ENCODE measurements at regions not wholly inside any gene's neighbourhood (a gene's known extent, or its start where the extent isn't known, plus 50 kb on each side); places are given as distances from the start of the nearest gene placed in this dataset.

GRCh38 chr12:17304503-17305347 lies 698.8 kb upstream of the LMO3 start:
- no peak for TF ChIP-seq TAF1 (IDR thresholded peaks at IDR 0.05; ENCODE audit: low read depth)
- TF ChIP-seq MXI1 (conservative IDR thresholded peaks at IDR 0.05; ENCODE audit: poor library complexity, severe bottlenecking), result no peak
- no peak for TF ChIP-seq RAD21 (conservative IDR thresholded peaks at IDR 0.05)
- no peak for TF ChIP-seq SMC3 (conservative IDR thresholded peaks at IDR 0.05; ENCODE audit: poor library complexity)
- TF ChIP-seq, protein P1, sequence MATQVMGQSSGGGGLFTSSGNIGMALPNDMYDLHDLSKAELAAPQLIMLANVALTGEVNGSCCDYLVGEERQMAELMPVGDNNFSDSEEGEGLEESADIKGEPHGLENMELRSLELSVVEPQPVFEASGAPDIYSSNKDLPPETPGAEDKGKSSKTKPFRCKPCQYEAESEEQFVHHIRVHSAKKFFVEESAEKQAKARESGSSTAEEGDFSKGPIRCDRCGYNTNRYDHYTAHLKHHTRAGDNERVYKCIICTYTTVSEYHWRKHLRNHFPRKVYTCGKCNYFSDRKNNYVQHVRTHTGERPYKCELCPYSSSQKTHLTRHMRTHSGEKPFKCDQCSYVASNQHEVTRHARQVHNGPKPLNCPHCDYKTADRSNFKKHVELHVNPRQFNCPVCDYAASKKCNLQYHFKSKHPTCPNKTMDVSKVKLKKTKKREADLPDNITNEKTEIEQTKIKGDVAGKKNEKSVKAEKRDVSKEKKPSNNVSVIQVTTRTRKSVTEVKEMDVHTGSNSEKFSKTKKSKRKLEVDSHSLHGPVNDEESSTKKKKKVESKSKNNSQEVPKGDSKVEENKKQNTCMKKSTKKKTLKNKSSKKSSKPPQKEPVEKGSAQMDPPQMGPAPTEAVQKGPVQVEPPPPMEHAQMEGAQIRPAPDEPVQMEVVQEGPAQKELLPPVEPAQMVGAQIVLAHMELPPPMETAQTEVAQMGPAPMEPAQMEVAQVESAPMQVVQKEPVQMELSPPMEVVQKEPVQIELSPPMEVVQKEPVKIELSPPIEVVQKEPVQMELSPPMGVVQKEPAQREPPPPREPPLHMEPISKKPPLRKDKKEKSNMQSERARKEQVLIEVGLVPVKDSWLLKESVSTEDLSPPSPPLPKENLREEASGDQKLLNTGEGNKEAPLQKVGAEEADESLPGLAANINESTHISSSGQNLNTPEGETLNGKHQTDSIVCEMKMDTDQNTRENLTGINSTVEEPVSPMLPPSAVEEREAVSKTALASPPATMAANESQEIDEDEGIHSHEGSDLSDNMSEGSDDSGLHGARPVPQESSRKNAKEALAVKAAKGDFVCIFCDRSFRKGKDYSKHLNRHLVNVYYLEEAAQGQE (IDR thresholded peaks at IDR 0.05; ENCODE audit: borderline replicate concordance), result no peak
- TF ChIP-seq POLR2AphosphoS5 (IDR thresholded peaks at IDR 0.05), result no peak
- no peak for TF ChIP-seq EZH2 (IDR thresholded peaks at IDR 0.05; ENCODE audit: borderline replicate concordance, insufficient read depth, low read length, poor library complexity, severe bottlenecking)
- no peak for TF ChIP-seq CTCF (IDR thresholded peaks at IDR 0.05; ENCODE audit: poor library complexity, severe bottlenecking)
- Histone ChIP-seq H4K20me1 (ENCODE audit: insufficient read depth) (no peaks in the 10 kb centered on the region), H3K27me3 (ENCODE audit: insufficient read depth, low read depth, low read length) (no peaks in the 10 kb centered on the region), H3K9me3 (ENCODE audit: low read length) (no peaks in the 10 kb centered on the region), H3K9ac (ENCODE audit: low read length) (no peak overlapping the region), H3K4me3 (ENCODE audit: low read length) (no peak overlapping the region), H3K4me2 (ENCODE audit: low read length) (no peak overlapping the region), H3K36me3 (ENCODE audit: insufficient read depth, low read length) (no peaks in the 10 kb centered on the region), H3K9me2 (ENCODE audit: insufficient read depth, low read length) (no peaks in the 10 kb centered on the region), H2AFZ (ENCODE audit: low read depth, low read length) (no peak overlapping the region), H3K27ac (ENCODE audit: low read length) (no peak overlapping the region), H3F3A (ENCODE audit: insufficient read depth, low read length, poor library complexity, severe bottlenecking) (no peaks in the 10 kb centered on the region), H3K79me2 (replicated peaks; ENCODE audit: insufficient read depth, low read length) (no peaks in the 10 kb centered on the region)

DNA sequence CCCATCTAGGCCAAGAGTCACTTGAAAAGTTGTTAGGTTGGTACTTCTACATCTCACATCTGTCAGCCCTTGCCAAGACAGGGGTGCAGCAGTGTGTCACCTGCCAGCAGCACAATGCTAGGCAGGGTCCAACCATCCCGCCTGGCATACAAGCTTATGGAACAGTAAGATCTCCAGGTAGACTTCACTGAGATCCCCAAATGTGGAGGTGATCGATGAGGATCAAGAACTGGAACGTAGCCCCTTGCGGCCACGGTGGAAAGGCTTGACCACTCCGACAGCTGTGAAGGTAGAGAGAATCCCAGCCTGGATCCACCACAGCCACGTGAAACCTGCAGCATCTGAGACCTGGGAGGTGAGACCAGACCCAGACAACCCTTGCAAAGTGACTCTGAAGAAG lies 696.0 kb upstream of the LMO3 start:
- Histone ChIP-seq H3K4me3 (ENCODE audit: low read length) (no peak overlapping the region), H3K27me3 (ENCODE audit: insufficient read depth, low read depth, low read length) (no peaks in the 10 kb centered on the region), H3F3A (ENCODE audit: insufficient read depth, low read length, poor library complexity, severe bottlenecking) (no peaks in the 10 kb centered on the region), H3K79me2 (replicated peaks; ENCODE audit: insufficient read depth, low read length) (no peaks in the 10 kb centered on the region), H3K27ac (ENCODE audit: low read length) (no peak overlapping the region), H4K20me1 (ENCODE audit: insufficient read depth) (no peaks in the 10 kb centered on the region), H3K9me2 (ENCODE audit: insufficient read depth, low read length) (no peaks in the 10 kb centered on the region), H3K36me3 (ENCODE audit: insufficient read depth, low read length) (no peaks in the 10 kb centered on the region), H3K9ac (ENCODE audit: low read length) (no peak overlapping the region), H3K4me2 (ENCODE audit: low read length) (no peak overlapping the region), H3K9me3 (ENCODE audit: low read length) (no peaks in the 10 kb centered on the region), H2AFZ (ENCODE audit: low read depth, low read length) (no peak overlapping the region)
- TF ChIP-seq MXI1 (conservative IDR thresholded peaks at IDR 0.05; ENCODE audit: poor library complexity, severe bottlenecking), result no peak
- no peak for TF ChIP-seq TAF1 (IDR thresholded peaks at IDR 0.05; ENCODE audit: low read depth)
- TF ChIP-seq SMC3 (conservative IDR thresholded peaks at IDR 0.05; ENCODE audit: poor library complexity), result no peak
- no peak for TF ChIP-seq EP300 (conservative IDR thresholded peaks at IDR 0.05; ENCODE audit: poor library complexity, severe bottlenecking)
- TF ChIP-seq EZH2 (IDR thresholded peaks at IDR 0.05; ENCODE audit: borderline replicate concordance, insufficient read depth, low read length, poor library complexity, severe bottlenecking), result no peak
- TF ChIP-seq, protein P1 (IDR thresholded peaks at IDR 0.05; ENCODE audit: borderline replicate concordance), result no peak
- TF ChIP-seq POLR2AphosphoS5 (IDR thresholded peaks at IDR 0.05), result no peak
- no peak for TF ChIP-seq RAD21 (conservative IDR thresholded peaks at IDR 0.05)
- TF ChIP-seq CTCF (IDR thresholded peaks at IDR 0.05; ENCODE audit: poor library complexity, severe bottlenecking), result no peak

Measured in neural cell (in vitro differentiated cells).